GM23248 (cell line): ENCODE measurements at regions not wholly inside any gene's neighbourhood (a gene's known extent, or its start where the extent isn't known, plus 50 kb on each side); places are given as distances from the start of the nearest gene placed in this dataset.
"Not testable (repeated sequence)": the region's sequence is repeated elsewhere in the genome, so short reads cannot be mapped to it uniquely, and the experiment has no call there.

Experiments used
- DNase-seq: peaks from one replicate; pipeline ENCODE4 v3.0.0-alpha.2; 2015
- H2AFZ ChIP-seq: fragments of 200-600 bp; sonication (generic); 2 replicates; pipeline ENCODE4 v1.6.1; 2016; ENCODE audit warnings: antibody characterized with exemption
- H3F3A ChIP-seq: fragments of 200-600 bp; sonication (generic); 2 replicates; pipeline ENCODE4 v1.6.1; 2016; ENCODE audit warnings: mild to moderate bottlenecking, antibody characterized with exemption, mixed run types; ENCODE audit not compliant: insufficient read depth
- H3K27ac ChIP-seq: fragments of 200-600 bp; sonication (generic); 2 replicates; pipeline ENCODE4 v1.5.1; 2016; ENCODE audit warnings: mild to moderate bottlenecking
- H3K27me3 ChIP-seq: fragments of 200-600 bp; sonication (generic); replicated peaks from 2 replicates; pipeline ENCODE4 v1.6.1; 2016; ENCODE audit warnings: mild to moderate bottlenecking; ENCODE audit not compliant: insufficient read depth
- H3K36me3 ChIP-seq: fragments of 200-600 bp; sonication (generic); 2 replicates; pipeline ENCODE4 v1.6.1; 2016; ENCODE audit warnings: low read depth, mild to moderate bottlenecking
- H3K4me1 ChIP-seq: fragments of 200-600 bp; sonication (generic); 2 replicates; pipeline ENCODE4 v1.6.1; 2016; ENCODE audit warnings: mild to moderate bottlenecking; ENCODE audit not compliant: insufficient read depth
- H3K4me2 ChIP-seq: fragments of 200-600 bp; sonication (generic); one replicate; pipeline ENCODE4 v1.6.1; 2016; ENCODE audit warnings: mild to moderate bottlenecking; ENCODE audit not compliant: unreplicated experiment
- H3K4me3 ChIP-seq: fragments of 200-600 bp; sonication (generic); 2 replicates; pipeline ENCODE4 v1.5.1; 2016; ENCODE audit warnings: mild to moderate bottlenecking
- H3K79me2 ChIP-seq: fragments of 200-600 bp; sonication (generic); 2 replicates; pipeline ENCODE4 v1.6.1; 2016; ENCODE audit warnings: mild to moderate bottlenecking; ENCODE audit not compliant: insufficient read depth
- H3K9ac ChIP-seq: fragments of 200-600 bp; sonication (generic); 2 replicates; pipeline ENCODE4 v1.6.1; 2016; ENCODE audit warnings: mild to moderate bottlenecking
- H3K9me2 ChIP-seq: fragments of 200-600 bp; sonication (generic); 2 replicates; pipeline ENCODE4 v1.6.1; 2016; ENCODE audit warnings: mixed run types, mild to moderate bottlenecking, moderate library complexity; ENCODE audit not compliant: insufficient read depth
- H3K9me3 ChIP-seq: fragments of 200-600 bp; sonication (generic); one replicate; pipeline ENCODE4 v1.6.1; 2017; ENCODE audit warnings: low read depth
- H4K20me1 ChIP-seq: fragments of 200-600 bp; sonication (generic); 2 replicates; pipeline ENCODE4 v1.6.0; 2016; ENCODE audit not compliant: insufficient read depth
- EZH2 ChIP-seq: fragments of 200-600 bp; sonication (generic); IDR thresholded peaks from 2 replicates; pipeline ENCODE4 v1.6.1; 2018; ENCODE audit warnings: antibody characterized with exemption, mild to moderate bottlenecking; ENCODE audit not compliant: insufficient read depth, poor library complexity, severe bottlenecking
- EZH2phosphoT487 ChIP-seq: fragments of 200-600 bp; sonication (generic); IDR thresholded peaks from 2 replicates; pipeline ENCODE4 v1.6.1; 2018; ENCODE audit warnings: antibody characterized with exemption, moderate library complexity, mild to moderate bottlenecking, low read depth; ENCODE audit not compliant: insufficient read depth
- WGBS, 2 experiments: methylation state at CpG; one replicate each; pipeline ENCODE4 v1.1.6; 2015 to 2017; ENCODE audit warnings: low lambda C conversion rate in 2 of 2, low coverage in 1 of 2; ENCODE audit errors: missing lambda C conversion rate in 2 of 2; 5-methylcytosine and 5-hydroxymethylcytosine counted together
- in situ Hi-C: fragments of 300-500 bp; cut with MboI; formaldehyde crosslinking; loops from 2 replicates; pipeline ENCODE4 v1.15.0; 2020

- H2AFZ ChIP-seq, result no peak overlapping the region
- no peaks in the 10 kb centered on the region for H3K36me3 ChIP-seq
- WGBS, 2 experiments, result 70 to 77% methylated on average over 2 of the region's 2 CpGs
- no peaks in the 10 kb centered on the region for H3K4me1 ChIP-seq
- H3K79me2 ChIP-seq, result no peaks in the 10 kb centered on the region
- no peak for DNase-seq
- no peak for TF ChIP-seq EZH2
- TF ChIP-seq EZH2phosphoT487, result no peak
- no peaks in the 10 kb centered on the region for H3F3A ChIP-seq
- no peaks in the 10 kb centered on the region for H3K27me3 ChIP-seq
- H3K9me3 ChIP-seq, result no peaks in the 10 kb centered on the region
- no peak overlapping the region for H3K27ac ChIP-seq
- H3K4me3 ChIP-seq, result no peak overlapping the region
- no peaks in the 10 kb centered on the region for H4K20me1 ChIP-seq
- in situ Hi-C loops, result no loop called here
- H3K9ac ChIP-seq, result no peak overlapping the region
- H3K4me2 ChIP-seq, result no peak overlapping the region
- H3K9me2 ChIP-seq, result no peaks in the 10 kb centered on the region
These were observed 158.3 kb downstream of the MTX2 start for GRCh38 chr2:176427549-176427948.

GRCh38 chr2:176428944-176429469 is 159.8 kb downstream of the MTX2 start:
- H3K9me2 ChIP-seq, H2AFZ ChIP-seq, in situ Hi-C loops, H3K4me3 ChIP-seq, H3K9ac ChIP-seq, H3F3A ChIP-seq, DNase-seq, H3K9me3 ChIP-seq, H3K4me2 ChIP-seq, H4K20me1 ChIP-seq, H3K4me1 ChIP-seq, H3K27me3 ChIP-seq, H3K27ac ChIP-seq, H3K36me3 ChIP-seq, H3K79me2 ChIP-seq: not testable (repeated sequence)
- WGBS, 2 experiments, result 70 to 73% methylated on average over 5 of the region's 5 CpGs

- Histone ChIP-seq H3K4me2 (no peak overlapping the region), H3K9me3 (no peaks in the 10 kb centered on the region), H3F3A (no peaks in the 10 kb centered on the region), H3K9me2 (no peaks in the 10 kb centered on the region), H4K20me1 (no peaks in the 10 kb centered on the region), H3K4me1 (no peaks in the 10 kb centered on the region), H3K27me3 (no peaks in the 10 kb centered on the region), H3K27ac (no peak overlapping the region), H2AFZ (no peak overlapping the region), H3K79me2 (no peaks in the 10 kb centered on the region), H3K4me3 (no peak overlapping the region), H3K9ac (no peak overlapping the region), H3K36me3 (no peaks in the 10 kb centered on the region)
- in situ Hi-C loops, result no loop called here
- peak; percentile 36 for DNase-seq
- TF ChIP-seq EZH2 (no peak), EZH2phosphoT487 (no peak)
- WGBS, 2 experiments, result 58 to 60% methylated on average over 2 of the region's 2 CpGs
These were observed 163.2 kb downstream of the MTX2 start for GRCh38 chr2:176432434-176432833.

GRCh38 chr2:176435729-176436128 is 166.5 kb downstream of the MTX2 start:
- no peak for DNase-seq
- H3K36me3 ChIP-seq, result no peaks in the 10 kb centered on the region
- WGBS, 2 experiments, result 55 to 57% methylated on average over 3 of the region's 3 CpGs

GRCh38 chr2:176443946-176444345 is 174.7 kb downstream of the MTX2 start:
- H3F3A ChIP-seq, result peaks cover 14% of the 10 kb centered on the region
- no peaks in the 10 kb centered on the region for H4K20me1 ChIP-seq
- peak; percentile 35 for DNase-seq
- H3K27me3 ChIP-seq, result no peaks in the 10 kb centered on the region
- no peaks in the 10 kb centered on the region for H3K9me3 ChIP-seq
- peaks cover 27% of the 10 kb centered on the region for H3K4me1 ChIP-seq
- H3K79me2 ChIP-seq, result no peaks in the 10 kb centered on the region
- H2AFZ ChIP-seq, result peak overlapping the region; percentile 17
- H3K27ac ChIP-seq, result no peak overlapping the region
- H3K9ac ChIP-seq, result no peak overlapping the region
- no peak overlapping the region for H3K4me3 ChIP-seq
- H3K9me2 ChIP-seq, result no peaks in the 10 kb centered on the region
- H3K36me3 ChIP-seq, result no peaks in the 10 kb centered on the region
- H3K4me2 ChIP-seq, result no peak overlapping the region
- TF ChIP-seq EZH2 (no peak), EZH2phosphoT487 (no peak)
- 94 to 96% methylated on average over 2 of the region's 2 CpGs for WGBS, 2 experiments
- in situ Hi-C loops, result no loop called here

More at GRCh38 chr2:176435729-176436128, 166.5 kb downstream of the MTX2 start:
- Histone ChIP-seq H4K20me1 (no peaks in the 10 kb centered on the region), H3K79me2 (no peaks in the 10 kb centered on the region), H3K4me3 (no peak overlapping the region), H3K9me2 (no peaks in the 10 kb centered on the region), H3K27me3 (no peaks in the 10 kb centered on the region), H3K9me3 (no peaks in the 10 kb centered on the region), H3K4me2 (no peak overlapping the region), H3K27ac (no peak overlapping the region), H2AFZ (no peak overlapping the region), H3K9ac (no peak overlapping the region), H3F3A (no peaks in the 10 kb centered on the region), H3K4me1 (no peaks in the 10 kb centered on the region)
- no peak for TF ChIP-seq EZH2
- TF ChIP-seq EZH2phosphoT487, result no peak
- in situ Hi-C loops, result no loop called here
